H54 (cell line): ENCODE measurements at regions not wholly inside any gene's neighbourhood (a gene's known extent, or its start where the extent isn't known, plus 50 kb on each side); places are given as distances from the start of the nearest gene placed in this dataset.
A peak's percentile ranks its signal among the peaks of the same experiment; 100 is the strongest.
"Not testable (repeated sequence)": the region's sequence is repeated elsewhere in the genome, so short reads cannot be mapped to it uniquely, and the experiment has no call there.

Experiments used
- DNase-seq: peaks from one replicate; pipeline ENCODE4 v3.0.0; 2011; ENCODE audit warnings: low spot score, mixed read lengths; ENCODE audit not compliant: insufficient read length
- FAIRE-seq: peaks from 3 replicates; lab custom pipeline; 2011; peaks lifted over from hg19 to GRCh38; lab: Jason Lieb, UNC
- POLR2A ChIP-seq: IDR thresholded peaks from 2 replicates; pipeline ENCODE4 v1.6.1; 2011; ENCODE audit warnings: low read depth, mild to moderate bottlenecking, low read length

DNA sequence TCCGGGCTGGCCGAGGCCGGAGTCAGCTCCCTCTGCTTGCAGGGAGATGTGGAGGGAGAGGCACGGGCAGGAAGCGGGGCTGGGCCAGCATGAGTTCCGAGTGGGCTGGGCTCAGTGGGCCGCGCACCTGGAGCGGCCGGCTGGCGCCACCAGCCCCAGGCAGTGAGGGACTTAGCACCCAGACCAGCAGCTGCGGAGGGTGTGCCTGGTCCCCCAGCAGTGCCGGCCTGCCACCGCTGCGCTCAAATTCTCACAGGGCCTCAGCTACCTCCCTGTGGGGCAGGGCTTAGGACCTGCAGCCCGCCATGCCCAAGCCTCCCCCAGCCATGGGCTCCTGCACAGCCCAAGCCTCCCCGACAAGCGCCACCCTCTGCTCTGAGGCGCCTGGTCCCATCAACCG is 700.3 kb downstream of the DNAH5 start:
- FAIRE-seq: no peak
- DNase-seq: no peak
- no peak for TF ChIP-seq POLR2A

DNA sequence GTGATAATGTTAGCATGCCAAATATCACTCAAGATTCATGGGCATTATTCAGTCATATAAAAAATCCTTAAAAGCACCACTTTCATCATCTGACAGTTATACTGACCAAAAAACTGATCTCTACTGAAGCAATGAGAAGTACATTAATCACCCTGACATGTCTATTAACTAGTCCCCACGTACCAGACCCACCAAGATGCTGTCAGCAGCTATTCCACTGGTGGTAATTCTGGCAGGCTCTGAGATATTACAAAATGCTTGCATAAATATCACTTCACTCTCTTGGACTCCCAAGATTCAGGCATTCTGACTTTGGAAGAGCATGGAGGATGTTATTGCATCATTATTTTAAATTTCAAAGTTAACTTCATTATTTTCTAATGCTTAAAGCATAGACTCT is 717.0 kb downstream of the DNAH5 start:
- TF ChIP-seq POLR2A: no peak
- DNase-seq: no peak

DNA sequence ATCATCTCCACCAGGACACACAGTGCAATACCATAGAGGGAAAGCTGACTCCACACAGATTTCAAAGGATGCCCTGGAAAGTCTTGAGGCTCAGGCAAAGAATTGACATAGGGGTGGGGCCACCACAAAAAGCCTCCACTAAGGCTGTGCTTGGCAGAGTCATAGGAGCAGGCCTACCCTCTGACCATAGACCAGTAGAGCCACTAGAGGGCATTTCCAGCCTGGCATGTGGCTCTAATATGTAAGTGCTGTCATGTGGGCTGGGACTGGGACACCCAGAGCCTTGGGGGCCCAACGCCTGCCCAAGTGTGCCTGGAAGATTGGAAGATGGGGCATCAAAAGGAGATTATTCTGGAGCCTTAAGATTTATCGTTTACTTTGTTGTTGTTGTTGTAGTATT is 726.0 kb downstream of the DNAH5 start:
- TF ChIP-seq POLR2A: no peak
- FAIRE-seq (no peak), DNase-seq (peak; percentile 14)

More for the DNA sequence above, 717.0 kb downstream of the DNAH5 start:
- no peak for FAIRE-seq

DNA sequence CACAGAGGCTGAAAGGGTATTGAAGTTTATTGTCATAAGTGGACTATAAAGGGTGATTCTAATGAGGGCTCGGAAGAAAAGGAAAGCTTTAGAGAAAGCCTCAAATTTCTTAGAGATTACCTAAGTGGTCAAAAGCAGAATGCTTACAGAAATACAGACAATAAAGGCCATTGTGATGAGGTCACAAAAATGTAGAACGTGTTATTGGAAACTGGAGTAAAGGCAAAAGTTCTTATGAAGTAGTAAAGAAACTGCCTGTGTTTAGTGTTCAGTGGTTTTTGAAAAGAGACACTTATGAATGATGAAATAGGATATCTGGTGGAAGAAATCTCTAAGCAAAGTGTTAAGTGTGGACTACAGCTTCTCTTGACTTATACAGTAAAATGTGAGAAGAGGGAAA is 726.9 kb downstream of the DNAH5 start:
- TF ChIP-seq POLR2A: no peak
- DNase-seq (no peak), FAIRE-seq (no peak)

DNA sequence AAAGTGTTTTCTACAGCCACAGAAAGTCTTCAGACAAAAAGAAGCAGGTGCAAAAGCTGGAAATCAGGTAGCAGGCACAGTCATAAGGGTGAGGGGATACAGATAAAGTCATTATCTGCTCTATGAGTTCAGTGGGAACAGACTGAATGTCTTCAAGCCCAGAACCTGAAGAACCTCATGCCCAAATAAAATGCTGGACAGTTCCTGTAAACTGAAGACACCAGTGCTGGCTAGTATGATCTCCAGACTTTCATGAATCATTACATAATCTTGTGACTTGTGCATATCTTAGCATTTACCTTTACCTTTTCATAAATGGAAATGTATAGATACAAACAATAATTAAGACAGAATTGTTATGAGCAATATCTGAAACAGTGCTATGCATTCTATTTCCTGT is 728.7 kb downstream of the DNAH5 start:
- DNase-seq: no peak
- no peak for FAIRE-seq
- TF ChIP-seq POLR2A: no peak

DNA sequence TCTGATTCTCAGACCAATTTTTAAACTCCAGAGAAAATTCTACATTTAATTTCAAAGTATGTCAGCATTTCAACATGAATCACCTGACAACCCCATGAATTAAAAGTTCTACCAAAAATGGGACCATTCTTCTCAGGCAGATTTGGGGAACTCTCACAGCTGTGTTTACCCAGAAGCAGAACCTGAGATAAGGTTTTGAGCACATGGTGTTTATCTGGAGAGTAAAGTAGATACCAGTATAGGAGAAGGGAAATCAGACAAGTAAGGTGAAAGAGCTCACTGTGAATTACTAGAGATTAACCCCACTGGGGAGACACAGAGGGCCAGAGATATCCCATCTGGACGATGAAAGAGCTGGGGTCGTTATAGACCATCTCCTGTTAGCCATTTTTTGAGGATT is 729.1 kb downstream of the DNAH5 start:
- no peak for FAIRE-seq
- DNase-seq: no peak
- TF ChIP-seq POLR2A: no peak

DNA sequence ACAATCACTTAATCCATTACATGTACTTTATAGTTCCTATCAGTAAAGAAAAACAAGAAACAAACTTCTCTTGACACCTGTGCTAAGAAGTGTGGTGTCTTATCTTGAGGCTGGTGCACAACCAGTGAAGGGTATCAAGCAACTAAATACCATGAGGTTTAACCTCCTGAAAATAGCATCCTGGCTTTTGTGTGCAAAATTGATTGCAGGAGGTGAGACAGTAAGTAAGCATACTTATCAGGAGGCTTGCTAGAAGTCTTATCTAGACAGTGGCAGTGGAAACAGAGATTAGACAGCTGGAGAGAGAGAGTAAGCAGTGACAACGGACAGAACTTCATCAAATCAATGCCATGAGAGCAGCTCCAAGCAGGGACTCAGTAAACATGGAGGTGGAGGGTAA is 730.3 kb downstream of the DNAH5 start:
- no peak for DNase-seq
- TF ChIP-seq POLR2A: no peak
- no peak for FAIRE-seq

DNA sequence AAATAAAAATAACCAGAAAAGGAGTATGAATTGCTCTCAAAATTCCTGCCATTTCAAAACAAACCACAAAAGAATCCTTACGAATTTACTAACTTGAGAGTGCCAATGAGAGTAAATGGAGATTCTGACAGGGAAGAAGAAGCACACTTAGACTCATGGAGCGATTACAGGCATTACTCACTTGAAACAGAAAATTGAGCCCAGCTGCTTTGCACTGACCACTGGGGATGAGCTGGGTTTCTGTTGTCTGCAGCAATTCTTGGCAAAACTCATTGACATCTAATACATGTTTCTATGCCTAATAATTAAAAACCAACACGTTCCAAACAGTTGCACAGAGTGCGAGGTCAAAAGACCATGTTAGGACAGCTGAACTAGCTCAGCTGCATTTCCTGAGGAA is 731.6 kb downstream of the DNAH5 start:
- FAIRE-seq (no peak), DNase-seq (no peak)
- no peak for TF ChIP-seq POLR2A

DNA sequence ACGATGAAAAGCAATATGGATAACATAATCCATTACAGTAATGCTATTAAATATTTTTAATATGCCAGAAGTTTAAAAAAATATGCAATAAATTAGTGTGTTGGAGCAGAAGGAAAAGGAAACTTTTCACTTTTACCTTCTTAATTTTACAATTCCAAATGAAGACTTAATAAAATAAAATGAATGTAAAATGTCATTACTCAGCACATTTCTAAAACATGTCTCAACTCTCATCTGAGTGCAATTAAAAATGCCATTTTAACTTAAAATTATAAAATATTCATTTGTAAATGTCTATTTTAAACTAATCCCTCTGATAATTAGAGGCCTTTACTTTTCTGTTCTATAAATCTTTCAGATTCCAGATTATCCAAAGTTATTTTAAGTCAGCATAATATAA is 733.4 kb downstream of the DNAH5 start:
- no peak for FAIRE-seq
- TF ChIP-seq POLR2A: no peak

DNA sequence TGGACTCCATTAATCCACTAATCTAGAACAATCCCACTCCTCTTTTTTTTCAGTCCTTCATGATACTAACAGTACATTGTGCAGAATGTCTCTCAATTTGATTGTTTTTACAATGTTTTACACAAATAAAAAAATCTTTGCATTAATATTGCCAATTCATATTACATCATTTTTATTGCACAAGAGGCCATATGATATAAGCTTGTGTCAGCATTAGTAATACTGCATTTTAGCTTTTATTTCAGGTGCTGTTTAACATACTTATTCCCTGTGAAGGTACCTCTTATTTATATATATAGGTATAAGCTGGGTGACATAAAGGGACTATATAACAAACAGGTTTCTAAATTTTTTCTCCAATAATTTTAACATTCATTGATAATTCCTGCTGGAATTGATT is 737.4 kb downstream of the DNAH5 start:
- DNase-seq: no peak
- TF ChIP-seq POLR2A: no peak
- no peak for FAIRE-seq

More for the DNA sequence above, 733.4 kb downstream of the DNAH5 start:
- no peak for DNase-seq

DNA sequence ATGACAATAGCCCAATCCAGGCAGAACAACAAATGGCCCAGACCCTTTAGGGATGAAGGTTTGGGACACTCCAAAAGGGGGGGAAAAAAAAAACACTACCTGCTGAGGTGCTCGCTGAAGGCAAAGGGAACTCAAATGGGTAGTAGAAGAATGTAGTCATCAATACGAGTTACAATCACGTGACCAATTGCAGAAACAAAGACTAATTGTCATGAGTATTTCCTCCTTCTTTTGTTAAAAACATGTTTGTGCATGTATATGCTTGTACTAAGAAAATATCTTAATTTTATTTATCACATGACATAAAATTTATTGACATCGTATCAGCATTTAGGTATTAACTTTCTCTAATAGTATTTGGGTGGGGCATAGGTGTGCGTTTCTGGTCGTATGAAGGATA is 743.5 kb downstream of the DNAH5 start:
- TF ChIP-seq POLR2A: no peak
- no peak for FAIRE-seq

DNA sequence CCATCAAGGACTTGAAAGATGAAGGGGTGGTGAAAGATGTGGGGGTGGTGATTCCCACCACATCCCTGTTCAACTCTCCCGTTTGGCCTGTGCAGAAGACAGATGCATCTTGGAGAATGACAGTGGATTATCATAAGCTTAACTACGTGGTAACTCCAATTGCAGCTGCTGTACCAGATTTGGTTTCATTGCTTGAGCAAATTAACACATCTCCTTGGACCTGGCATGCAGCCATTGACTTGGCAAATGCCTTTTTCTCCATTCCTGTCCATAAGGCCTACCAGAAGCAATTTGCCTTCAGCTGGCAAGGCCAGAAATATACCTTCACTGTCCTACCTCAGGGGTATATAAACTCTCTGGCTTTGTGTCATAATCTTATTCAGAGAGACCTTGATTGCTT is 746.3 kb downstream of the DNAH5 start:
- not testable (repeated sequence) for FAIRE-seq, DNase-seq

More for the DNA sequence above, 743.5 kb downstream of the DNAH5 start:
- DNase-seq: no peak

DNA sequence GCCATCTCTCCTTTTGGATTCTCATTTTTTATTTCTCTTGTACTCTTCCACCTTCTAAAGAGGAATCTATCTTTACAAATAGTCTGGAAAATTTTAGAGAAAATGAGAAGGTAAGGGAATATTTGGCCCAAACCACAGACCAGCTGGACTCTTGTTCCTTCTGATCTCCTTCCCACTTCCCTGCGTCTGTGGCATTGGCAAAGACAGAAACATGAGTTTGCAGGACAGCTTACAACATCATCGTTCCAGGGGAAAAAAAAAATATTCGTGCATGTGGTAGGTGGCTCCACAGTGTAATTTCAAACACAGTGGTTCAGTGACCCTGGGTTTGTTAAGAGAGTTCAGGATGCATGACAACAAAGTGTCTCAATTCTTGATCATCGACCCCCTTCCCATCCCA is 755.0 kb downstream of the DNAH5 start:
- no peak for TF ChIP-seq POLR2A
- DNase-seq: no peak
- no peak for FAIRE-seq

DNA sequence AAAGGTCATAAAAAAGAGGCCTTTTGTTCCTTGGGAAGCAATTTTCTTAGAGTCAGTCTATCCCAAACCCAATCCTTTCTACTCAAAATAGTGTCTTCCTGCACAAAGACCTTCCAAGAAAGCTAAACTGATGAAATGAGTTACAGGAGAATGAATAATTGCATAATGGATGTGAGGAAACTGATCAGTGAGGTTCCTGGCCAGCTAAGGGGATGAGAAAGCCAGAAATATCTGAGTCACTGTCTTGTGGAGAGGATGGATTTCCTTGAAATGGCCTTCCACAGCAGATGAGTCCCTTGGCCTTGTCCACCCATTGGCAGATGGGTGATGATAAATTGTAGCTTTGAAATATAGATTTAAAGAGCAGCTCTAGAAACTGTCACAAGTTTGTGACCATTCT is 756.1 kb downstream of the DNAH5 start:
- TF ChIP-seq POLR2A: no peak
- DNase-seq: no peak
- FAIRE-seq: no peak

DNA sequence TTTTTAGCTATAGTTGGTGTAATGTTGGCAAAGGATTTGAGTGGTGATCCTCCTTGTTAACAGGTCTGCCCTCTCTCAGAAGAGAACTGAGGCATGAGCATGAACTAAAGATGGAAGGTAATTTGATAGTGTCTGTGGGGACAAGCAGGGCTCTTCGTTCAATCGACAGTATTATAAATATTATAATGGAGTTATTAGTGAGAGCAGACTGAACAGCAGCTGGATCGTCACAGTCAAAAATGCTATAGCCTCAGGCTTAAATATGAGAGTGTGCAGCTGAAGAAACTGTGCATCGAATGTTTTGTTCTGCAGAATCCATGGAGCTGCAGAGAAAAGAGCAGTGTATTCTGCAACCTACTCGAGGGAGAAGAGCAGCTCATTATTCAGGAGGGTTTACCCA is 757.3 kb downstream of the DNAH5 start:
- DNase-seq: no peak
- no peak for TF ChIP-seq POLR2A
- no peak for FAIRE-seq

DNA sequence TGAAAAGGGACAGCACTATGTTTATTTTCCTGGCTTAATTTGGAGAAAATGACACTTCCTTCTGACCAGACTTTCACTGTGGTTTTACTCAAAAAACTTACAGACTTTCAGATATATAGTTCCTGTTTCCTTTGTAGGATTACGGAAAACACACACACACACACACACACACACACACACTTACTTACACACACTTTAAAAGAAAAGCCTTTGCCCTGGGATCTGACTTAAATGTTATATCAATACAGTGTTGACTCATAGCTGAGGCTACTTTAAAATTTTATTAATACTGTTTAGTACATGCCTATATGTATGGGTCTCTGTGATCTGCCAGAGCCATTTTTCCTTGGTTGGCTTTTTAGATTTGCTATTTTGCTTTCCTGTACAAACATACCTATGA is 758.3 kb downstream of the DNAH5 start:
- TF ChIP-seq POLR2A: no peak
- DNase-seq: no peak
- no peak for FAIRE-seq
